NCI-H2107 treated with DMSO at 0.1 percent for 48 hours (cell line): ENCODE measurements at regions not wholly inside any gene's neighbourhood (a gene's known extent, or its start where the extent isn't known, plus 50 kb on each side); places are given as distances from the start of the nearest gene placed in this dataset.

Source experiments
- DNase-seq: peaks from one replicate; lab custom pipeline; 2025; ENCODE audit not compliant: unreplicated experiment; lab: John Stamatoyannopoulos, UW

GRCh38 chr13:40273253-40274025 is 393.0 kb downstream of the FOXO1 start:
- DNase-seq, result no peak

DNA sequence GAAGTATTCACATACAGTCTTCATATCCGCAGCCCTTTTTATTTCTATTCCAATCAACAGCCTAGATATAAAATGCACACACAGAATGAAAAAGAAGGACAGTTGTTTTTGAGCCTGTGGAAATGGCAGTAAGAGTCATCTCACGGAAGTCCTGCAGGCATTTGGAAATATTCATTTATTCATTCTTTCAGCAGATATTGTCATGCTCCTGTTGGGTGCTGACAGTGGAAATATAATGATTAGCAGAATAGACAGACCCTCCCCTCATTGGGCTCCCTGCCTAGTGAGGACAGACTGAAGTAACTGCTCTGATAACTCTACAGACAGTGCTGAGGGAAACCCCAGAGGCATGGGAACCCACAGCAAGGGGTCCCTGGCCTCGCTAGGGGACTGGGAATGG is 392.3 kb downstream of the FOXO1 start:
- no peak for DNase-seq

- DNase-seq, result no peak
These were observed 391.3 kb downstream of the FOXO1 start for GRCh38 chr13:40275155-40275554.

GRCh38 chr13:40275636-40276035 is 390.8 kb downstream of the FOXO1 start:
- DNase-seq, result no peak

DNA sequence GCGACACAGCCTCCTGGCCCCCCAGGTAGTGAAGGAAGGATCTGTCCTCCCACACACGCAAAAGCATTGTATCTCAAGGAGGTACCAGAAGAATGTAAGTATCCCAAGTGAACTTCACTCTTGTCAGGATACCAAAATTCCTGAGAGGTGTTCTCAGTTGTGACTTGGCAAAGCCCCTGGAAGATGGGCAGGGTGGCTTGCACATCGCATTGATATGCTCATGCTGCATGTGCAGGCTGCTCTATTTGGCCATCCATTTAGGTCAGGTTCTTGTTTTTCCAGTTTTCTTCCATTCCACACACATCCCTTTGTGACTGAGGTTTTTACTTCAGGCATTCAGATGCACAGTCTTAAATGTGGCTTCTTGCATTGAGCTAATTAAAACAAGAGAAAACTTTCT is 382.8 kb downstream of the FOXO1 start:
- no peak for DNase-seq

DNA sequence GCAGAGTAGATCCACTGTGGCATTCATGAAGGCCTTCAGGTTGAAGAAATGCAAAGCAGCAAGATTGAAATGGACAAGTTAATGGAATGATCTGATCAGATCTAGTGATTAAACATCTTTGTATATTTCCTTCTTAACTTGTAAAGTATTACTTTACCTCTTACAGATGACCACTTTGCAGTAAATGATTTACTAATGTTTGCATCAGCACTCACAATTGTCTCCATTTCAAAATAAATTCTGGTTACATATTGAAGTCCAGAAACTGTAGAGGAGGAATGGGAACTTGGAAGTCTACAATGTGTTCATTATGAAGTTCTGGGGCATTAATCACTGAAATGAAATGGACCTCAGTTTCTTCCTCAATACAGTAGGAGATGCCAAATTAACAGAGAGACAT is 380.8 kb downstream of the FOXO1 start:
- DNase-seq, result no peak

GRCh38 chr13:40287428-40287827 is 379.0 kb downstream of the FOXO1 start:
- no peak for DNase-seq

- DNase-seq, result no peak
These were observed 378.2 kb downstream of the FOXO1 start for GRCh38 chr13:40288259-40288658.

DNA sequence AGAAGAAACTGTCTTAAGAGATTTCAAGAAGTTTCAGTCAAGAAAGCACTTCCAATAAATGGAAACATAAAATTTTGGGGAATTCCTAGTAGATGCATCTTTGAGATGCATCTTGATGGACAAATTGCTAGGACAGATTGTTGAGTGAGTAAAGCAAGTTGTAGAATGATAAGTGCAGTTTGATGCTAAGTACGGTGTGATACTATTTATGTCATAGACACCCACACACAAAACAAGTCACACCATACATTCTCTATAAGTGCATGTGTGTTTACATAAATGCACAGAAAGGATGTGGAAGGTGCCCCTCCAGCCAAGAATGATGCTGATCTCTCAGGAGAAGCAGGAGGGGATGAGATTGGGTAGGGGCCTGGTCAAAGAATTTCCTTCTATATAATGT is 375.7 kb downstream of the FOXO1 start:
- no peak for DNase-seq

GRCh38 chr13:40292108-40292507 is 374.3 kb downstream of the FOXO1 start:
- DNase-seq, result no peak

DNA sequence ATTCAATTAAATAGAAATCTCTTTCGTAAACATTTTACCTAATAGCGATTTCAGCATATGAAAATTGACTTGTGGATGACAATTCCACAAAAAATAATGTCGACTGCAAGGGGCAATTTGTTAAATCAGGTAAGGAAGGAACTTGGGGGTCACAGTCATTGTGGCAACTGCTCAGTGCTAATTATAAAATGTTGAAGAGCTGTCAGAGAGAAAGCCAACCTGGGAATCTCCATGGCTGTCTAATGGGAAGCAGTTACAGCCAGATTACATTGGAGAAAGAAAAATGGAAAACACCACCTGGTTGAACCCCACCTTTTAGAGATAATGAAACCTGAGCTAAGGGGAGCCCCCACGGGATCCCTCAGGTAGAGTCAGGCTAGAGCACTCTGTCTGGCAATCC is 373.9 kb downstream of the FOXO1 start:
- no peak for DNase-seq

DNA sequence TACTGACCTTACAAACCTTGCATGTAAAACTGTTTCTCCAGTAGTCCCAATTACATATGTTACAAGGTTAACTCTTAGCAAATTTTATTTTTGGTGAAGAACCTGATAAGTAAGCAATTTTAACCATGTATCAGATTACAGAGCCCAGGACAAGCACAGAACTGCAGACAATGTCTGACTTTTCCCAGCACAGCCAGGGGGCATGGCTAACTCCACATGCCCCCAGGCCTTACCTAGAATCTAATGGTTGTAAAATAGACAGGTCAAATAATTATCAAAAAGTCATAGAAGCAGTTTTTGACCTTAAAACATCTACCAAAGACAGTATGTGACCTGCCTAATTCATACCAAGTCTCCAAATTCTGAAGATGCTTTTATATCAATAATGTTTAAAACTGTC is 364.1 kb downstream of the FOXO1 start:
- DNase-seq, result no peak

- DNase-seq, result no peak
These were observed 362.1 kb downstream of the FOXO1 start for GRCh38 chr13:40304391-40304790.

DNA sequence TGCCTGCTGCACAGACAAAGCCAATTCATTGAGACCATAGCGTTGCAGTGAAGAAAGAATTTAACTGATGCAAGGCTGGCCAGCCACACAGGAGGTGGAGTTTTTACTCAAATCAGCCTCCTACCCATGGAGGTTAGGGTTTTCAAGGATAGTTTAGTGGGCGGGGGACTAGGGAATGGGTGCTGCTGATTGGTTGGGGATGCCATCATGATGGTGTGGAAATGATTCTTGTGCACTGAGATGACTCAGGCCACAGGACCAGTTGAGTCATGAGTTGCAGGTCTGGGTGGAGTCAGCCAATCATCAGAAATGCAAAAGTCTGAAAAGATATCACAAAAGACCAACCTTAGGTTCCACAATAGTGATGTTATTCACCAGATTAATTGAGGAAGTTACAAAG is 359.6 kb downstream of the FOXO1 start:
- DNase-seq, result no peak

DNA sequence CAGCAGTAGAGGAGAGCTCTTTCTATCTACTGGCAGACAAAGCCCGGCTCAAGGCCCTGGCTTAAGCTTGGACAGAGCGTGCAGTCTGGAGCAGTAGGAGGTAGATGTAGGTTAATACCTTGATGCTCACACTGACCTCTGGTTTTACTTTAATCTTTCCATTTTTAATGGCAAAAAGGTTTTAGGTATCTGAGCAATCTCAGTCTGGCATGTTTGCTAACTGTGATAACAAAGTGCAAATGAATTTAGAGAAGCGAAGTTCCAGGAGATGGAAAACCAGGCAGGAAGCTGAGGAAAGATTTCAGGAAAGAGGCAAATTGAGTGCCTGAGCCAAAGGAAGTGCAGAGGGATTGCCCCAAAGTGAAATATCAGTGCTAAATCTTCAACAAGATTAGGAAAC is 356.6 kb downstream of the FOXO1 start:
- no peak for DNase-seq

- DNase-seq, result no peak
These were observed 354.9 kb downstream of the FOXO1 start for GRCh38 chr13:40311356-40312101.

GRCh38 chr13:40313269-40314200 is 352.9 kb downstream of the FOXO1 start:
- no peak for DNase-seq

GRCh38 chr13:40315416-40316064 is 350.9 kb downstream of the FOXO1 start:
- DNase-seq, result no peak

DNA sequence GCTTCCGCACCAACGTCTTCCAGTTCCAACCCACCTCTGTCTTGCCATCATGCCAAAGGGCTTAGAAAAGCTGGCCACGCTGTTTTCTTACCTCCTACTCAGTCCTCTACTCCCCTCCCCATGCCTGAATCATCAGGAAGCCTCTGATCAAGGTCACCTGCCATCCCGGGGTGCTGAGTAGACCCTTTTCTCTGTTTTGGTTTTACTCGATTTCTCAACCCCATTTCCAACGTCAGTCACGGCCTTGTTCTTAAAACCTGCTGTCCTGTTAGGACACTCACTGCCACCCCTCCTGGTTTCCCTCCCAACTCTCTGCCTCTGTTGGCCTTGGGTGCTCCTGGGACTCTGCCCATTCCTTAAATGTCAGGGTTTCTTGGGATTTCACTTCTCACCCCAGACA is 350.1 kb downstream of the FOXO1 start:
- no peak for DNase-seq

- DNase-seq, result no peak
These were observed 348.5 kb downstream of the FOXO1 start for GRCh38 chr13:40317980-40318327.

DNA sequence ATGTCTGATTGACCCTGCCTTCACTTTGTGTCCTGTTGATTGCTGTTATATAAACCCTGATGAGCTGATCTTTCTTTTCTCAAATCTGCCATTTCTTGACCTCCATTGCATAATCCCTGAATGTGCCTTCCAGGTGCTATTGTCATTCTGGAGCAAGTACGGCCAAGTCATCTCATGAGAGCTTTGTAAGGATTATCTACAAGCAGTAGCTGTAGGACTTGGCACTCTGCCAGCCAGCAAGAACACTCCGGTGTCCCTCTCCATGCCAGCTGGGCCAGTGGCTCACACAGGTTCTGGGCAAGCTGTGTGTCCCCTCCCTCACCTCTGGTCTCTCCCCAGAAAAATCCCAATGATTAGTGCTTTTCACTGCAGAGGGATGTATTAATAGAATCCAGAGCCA is 348.1 kb downstream of the FOXO1 start:
- no peak for DNase-seq
